H4 (cell line): ENCODE measurements at regions not wholly inside any gene's neighbourhood (a gene's known extent, or its start where the extent isn't known, plus 50 kb on each side); places are given as distances from the start of the nearest gene placed in this dataset.
"Not testable (repeated sequence)": the region's sequence is repeated elsewhere in the genome, so short reads cannot be mapped to it uniquely, and the experiment has no call there.

Experiments used
- DNase-seq: peaks from one replicate; pipeline ENCODE4 v3.0.0-alpha.2; 2015; ENCODE audit warnings: low spot score

DNA sequence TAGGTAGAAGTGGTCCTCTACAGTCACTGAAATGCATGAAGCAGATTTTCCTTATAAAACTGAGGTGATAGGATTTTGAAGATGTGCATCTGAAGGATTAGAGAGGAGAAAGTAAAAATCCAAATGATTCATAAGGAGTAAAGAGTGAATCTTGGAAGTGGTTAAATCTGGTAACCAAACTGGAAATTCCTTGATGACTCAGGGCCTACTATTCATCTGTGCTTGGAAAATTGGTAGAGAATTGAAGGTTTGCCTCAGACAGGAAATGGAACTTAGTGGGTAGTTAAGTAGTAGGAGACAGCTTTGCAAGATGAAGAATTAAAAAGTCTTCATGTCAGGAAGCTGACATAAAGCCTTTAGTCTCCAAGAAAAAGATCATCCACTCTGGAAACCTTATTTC is 368.9 kb upstream of the CTSO start:
- peak; percentile 40 for DNase-seq

DNA sequence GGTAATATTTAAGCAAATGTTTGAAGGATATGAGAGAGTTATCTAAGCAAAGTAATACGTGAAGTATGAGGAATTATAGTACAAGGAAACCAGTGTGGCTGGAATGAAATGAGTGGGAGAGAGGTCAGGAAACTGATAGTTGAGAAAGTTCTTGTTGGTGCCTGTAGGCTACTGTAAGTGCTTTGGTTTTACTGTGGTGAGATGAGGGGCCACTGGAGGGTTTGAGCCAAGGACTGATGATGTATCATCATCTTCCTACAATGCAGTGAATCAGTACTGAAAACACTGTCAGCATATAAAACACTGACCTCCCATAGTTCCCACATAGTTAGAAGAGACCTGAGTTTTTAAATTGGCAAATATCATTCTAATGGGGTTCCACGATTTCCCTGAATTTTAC is 367.5 kb upstream of the CTSO start:
- peak; percentile 10 for DNase-seq

DNA sequence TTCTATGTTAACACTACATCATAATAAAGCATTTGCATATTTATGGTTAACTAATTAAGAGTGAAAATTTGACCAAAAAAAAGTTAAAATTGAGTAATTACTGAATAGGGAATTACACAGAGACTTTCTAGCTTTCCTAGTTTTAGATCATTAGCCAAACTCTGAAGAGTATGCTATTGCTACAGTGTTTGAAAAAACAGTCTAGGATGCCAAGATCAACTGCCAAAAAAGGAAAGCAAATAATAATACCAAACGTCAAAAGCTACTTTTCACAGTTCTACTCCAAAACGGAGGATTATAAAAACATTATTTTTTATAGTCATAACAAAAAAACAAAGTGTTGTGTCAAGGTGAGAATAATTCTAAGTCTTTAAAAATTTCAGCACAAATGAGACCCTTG is 359.8 kb upstream of the CTSO start:
- no peak for DNase-seq

DNA sequence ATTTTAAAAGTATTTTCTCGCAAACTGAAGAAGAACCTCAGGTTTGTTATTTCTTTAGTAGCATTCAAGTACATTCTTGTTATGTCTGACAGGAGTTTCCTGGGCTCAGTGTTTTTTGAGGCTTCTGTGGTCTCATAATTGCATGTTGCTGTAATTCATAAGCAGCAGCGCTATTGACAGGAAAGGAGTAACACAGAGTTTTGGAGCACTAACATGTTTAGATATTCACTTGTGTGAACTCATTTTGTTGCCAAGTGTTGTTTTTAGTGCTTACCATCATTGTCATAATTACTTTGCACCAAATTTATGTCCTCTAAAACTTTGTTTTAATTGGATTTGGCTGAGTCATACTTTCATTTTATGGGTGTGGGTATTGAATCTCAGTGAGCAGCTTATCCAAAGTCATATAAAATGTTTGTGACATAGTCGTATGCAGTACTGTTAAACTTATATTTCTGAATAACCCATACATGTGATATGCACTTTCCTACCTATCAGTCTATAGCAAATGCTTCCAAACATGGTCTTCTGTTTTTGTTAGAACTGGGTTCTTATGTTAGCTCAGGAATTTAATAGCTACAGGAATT is 358.7 kb upstream of the CTSO start:
- DNase-seq: peak; percentile 31

DNA sequence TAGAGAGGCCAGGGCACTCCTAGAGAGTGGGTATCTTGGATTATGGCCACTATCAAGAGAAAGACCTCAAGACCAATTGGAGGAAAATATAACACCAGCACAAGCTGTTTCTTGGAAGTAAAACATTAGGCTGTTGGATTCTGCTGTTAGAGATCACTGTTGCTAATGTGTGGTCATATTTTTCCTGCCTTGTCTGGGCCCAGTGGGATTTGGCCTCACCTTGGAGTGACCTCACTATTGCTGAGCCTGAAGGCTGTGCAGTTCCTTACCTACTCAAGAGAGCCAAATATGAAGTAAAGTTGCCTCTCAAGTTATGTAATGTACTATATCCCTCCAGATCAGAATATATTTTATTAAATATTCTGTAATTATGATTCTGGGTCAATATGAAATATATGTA is 355.4 kb upstream of the CTSO start:
- DNase-seq: no peak

DNA sequence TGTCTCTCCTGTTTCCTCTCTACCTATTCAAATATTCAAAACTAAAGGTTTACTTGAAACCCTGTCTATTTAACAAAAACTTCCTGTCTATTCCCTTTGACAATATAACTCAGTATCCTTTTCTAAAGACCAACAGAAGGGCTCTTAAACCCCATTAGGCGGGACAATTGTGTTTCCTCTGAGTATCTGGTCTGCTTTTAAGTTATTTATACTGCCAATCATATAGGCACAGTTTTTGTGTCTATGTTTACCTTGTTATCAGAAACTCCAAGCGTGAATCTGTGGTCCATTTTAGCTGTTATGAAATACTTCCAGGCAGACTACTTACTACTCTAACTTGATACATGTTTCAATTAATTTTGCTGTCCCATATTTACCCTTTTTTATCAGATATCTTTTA is 350.0 kb upstream of the CTSO start:
- no peak for DNase-seq

DNA sequence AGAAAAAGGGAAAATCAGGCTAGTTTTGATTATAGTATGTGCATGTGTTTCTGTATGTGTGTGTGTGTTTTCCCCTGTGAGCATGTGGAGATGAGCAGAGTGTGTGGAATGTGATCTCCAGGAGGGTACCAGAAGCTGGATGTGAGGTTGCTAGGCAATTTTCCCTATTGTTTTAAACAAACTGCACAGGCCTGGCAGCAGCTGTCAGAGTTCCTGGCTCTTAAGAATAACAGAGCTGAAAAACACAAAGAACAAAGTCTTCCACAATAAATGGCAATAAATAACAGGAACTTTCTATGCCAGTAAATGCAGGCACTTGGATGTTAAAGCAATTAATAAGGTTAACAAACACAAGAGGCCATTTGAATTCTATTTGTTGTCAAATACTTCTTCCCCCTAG is 344.6 kb upstream of the CTSO start:
- no peak for DNase-seq

DNA sequence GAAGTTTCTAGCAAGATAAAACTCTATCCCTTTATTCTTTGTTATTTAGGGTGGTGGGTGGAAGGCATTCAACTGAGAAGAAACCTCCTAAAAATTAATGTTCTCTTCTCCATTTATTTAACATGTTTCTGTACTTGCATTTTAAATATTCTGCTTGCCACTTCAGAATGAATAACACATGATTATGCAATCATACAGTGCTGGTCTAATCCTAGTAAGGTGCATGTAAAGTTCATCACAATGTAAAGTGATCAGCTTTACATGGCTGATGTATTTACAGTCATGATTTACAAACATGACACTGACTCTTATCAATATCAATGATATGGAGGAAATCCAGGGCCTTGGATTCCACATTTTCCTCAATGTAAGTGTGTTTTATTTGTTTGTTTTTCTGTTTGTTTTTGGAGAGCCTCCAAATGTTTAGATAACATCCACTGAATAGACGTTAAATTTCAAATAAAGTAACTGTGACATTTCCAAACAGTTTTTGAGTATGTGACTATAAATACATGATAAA is 342.1 kb upstream of the CTSO start:
- no peak for DNase-seq

DNA sequence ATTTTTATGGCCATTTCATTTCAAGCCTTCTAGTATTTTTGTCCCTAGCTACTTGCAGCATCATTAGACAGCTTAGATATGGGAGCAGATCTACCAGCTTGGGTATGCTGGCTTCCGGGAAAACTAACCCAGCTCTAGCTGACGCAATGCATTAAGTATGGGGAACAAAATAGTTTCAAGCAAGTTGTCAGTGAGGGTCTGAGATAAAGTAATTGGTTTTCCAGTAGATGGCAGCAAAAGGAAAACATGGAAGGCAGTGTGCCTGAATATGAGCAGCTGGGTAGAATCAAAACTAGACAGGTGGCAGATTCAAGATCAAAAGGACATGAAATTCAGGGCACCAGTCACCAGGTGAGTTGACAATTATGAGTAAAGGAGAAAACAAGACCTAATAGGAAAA is 340.9 kb upstream of the CTSO start:
- DNase-seq: peak; percentile 88

DNA sequence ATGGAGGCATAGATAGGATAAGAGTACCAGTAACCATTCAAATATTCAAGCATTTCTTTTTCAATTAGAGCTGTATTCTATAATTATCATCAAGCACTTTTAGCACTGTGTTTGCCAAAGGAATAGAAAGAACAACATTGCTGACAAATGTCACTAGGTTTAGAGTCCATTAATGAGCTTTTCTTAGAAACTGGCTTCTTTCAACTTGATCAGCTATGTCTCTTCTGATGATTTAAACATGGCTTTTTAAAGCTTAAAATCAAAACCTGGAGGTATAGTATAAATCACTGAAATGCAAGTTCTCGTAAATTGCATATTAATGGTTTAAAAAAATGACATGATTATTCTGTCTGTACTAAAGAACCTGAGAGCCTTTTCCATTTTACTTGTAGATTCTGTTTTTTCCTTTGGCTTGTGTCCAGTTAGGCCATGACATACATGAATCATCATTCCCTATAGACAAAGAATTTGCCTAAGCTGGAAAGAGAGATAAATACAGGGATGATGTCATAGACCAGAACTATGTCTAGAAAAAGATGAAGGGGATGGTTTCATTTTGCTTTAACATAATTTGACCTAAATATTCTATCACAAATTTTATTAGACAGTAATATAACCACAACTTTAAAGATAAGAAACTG is 340.1 kb upstream of the CTSO start:
- DNase-seq: peak; percentile 54

DNA sequence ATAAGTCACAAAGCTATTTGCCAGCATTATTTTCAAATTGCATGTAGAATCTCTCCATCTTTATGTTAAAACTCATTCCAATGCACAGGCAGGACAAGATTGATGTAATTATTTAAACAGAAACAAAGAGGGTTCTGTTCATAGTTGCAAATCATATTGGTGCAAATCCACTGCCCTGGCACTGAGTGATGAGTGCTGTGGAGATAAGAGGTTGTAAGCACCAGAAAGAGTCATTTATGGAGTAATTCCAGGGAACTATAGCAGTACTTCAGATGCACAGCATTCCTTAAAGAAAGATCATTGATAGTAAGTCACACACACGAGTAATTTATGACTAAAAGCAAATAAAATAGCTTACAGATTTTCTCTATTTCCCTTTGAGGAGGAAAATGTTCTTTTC is 337.7 kb upstream of the CTSO start:
- DNase-seq: no peak

DNA sequence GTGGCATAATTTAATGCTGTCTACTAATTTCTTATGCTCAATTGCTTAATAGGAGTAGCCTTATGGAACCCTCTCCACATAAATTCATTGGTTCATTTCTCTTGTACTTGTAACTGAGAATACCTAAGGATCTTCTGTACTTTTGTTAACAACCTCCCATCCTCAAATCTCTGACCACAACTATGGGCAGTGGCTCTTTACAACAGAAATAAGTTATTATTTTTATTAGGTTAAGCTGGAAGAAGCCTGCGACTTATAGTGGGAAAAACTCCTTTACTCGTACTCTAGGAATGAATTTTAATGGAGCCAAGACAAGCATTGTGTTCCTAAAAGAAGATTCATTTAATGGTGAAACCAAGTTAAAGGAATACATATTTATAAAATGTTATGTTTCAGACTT is 337.1 kb upstream of the CTSO start:
- no peak for DNase-seq

DNA sequence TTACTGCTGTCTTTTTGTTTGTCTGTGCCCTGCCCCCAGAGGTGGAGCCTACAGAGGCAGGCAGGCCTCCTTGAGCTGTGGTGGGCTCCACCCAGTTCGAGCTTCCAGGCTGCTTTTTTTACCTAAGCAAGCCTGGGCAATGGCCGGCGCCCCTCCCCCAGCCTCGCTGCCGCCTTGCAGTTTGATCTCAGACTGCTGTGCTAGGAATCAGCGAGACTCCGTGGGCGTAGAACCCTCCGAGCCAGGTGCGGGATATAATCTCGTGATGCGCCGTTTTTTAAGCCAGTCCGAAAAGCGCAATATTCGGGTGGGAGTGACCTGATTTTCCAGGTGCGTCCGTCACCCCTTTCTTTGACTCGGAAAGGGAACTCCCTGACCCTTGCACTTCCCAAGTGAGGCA is 336.4 kb upstream of the CTSO start:
- not testable (repeated sequence) for DNase-seq

DNA sequence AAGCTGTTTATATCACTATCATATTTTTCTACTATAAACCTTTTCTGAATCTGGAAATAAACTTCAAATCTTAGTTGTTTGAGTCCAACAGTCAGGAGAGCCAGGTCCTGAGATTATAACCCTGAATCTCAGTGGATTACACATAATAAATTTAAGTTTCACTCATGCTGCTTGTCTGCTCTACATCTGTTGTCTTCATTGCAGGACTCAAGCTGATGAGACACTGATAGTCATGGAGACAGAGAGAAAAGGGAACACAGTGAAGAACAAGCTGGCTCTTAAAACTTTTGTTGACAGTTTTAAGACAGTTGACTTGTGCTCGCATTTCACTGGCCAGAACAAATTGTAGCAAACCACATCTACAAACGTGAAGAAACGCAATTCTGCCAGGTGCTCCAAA is 327.0 kb upstream of the CTSO start:
- no peak for DNase-seq

DNA sequence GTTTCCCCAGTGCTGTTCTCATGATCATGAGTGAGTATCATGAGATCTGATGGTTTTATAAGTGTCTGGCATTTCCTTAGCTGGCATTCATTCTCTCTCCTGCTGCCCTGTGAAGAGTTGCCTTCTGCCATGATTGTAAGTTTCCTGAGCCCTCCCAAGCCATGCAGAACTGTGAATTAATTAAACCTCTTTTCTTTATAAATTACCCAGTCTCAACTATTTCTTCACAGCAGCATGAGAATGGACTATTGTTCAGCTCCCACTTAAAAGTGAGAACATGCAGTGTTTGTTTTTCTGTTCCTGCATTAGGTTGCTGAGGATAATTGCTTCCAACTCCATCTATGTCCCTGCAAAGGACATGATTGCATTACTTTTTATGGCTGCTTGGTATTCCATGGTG is 311.7 kb upstream of the CTSO start:
- no peak for DNase-seq

DNA sequence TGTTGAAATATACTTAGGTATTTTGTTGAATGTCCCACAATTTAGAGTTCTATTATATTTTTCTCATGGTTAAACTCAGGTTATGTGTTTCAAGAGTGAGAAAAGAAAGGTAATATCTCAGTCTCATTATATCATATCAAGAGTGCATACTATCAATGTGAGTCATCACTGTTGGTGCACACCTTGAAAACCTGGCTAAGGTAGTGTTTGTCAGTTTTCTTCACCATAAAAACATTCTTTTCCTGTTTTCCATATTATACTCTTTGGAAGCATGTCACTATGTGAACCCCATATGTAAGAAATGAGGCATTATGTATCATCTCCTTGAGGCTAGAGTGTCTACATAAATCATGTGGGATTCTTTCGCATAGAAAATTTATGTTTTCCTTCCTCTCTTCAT is 307.6 kb upstream of the CTSO start:
- no peak for DNase-seq

DNA sequence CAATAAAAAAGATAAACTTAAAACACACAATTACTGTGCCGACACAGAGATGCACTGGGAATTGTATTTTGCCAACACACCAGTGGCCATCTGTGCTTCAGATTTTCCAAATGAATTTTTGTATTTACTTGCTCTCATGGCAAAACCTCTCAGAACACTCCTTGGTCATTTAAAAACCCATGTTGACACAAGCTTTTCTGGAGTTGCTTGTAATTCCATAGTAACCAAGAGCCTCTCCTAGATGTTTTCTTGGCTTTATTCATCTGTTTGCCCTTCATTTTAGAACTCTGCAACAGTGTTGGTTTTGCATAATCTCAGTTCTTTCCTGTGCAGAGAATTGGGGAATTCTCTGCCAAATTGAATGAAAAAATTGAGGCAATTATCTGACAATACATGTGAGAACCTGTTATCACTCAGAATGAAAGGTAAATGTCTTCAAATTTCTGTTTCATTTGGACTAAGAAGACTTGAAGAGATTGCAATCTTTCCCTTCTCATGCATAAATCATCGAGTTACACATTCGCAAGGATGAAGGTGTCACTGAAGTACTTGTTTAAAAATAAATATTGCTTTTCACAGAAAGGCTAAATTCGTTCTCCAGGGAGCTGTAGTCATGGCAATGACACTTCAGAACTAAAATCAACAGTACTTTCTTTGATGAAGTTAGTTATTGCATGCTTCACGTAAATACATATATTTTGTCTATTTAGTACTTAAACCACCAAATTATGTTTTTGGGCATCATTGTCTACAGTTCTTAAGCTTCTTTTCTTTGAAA is 301.8 kb upstream of the CTSO start:
- no peak for DNase-seq

DNA sequence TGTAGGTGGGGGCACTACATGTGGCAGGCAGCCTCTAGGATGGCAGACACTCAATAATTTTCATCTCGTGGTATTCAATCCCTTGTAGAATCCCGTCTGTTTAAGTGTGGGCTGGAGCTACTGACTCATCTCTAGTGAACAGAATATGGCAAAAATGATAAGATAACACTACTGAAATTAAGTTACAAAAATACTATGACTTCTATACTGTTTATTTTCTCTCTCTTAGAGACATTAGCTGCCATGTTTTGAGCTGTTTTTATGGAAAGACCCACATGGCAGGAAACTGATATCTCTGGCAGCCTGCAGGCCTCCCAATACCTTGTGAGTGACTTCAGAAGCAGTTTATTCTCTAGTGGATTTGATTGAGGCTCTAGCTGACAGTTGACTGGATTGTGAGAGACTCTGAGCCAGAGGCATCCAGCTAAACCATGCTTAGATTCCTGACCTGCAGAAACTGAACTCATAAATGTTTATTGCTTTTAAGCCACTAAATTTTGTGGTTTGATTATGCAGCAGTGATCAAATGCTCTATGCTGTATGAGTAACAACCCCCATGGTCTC is 298.8 kb upstream of the CTSO start:
- DNase-seq: peak; percentile 12

DNA sequence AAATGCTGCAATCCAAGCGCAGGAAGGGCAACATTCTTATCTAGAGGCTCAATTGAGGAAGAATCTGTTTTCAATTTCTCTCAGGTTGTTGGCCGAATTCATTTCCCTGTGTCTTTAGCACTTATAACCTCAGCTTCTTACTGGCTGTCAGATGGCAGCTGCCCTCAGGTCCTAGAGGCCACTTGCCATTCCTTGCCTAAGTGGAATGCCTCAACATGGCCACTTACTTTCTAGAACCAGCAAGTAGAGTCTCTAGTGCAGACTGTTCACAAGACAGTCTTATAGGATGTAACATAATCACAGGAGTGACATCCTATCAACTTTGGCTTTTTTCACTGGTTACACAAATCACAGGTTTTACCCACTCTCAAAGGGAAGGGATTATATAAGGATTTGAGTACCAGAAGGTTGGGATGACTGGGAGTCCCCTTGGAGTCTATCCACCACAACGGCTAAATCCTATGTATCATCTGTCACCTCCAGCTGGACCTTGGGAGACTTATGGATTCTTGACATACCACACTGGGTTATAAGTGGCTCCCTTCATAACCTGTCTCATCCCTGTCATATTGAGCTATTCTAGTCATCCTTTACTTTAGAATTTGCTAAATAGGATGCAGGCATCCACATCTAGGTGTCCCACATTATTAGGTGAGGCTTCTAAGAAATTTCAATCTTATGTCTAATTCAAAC is 297.9 kb upstream of the CTSO start:
- no peak for DNase-seq

DNA sequence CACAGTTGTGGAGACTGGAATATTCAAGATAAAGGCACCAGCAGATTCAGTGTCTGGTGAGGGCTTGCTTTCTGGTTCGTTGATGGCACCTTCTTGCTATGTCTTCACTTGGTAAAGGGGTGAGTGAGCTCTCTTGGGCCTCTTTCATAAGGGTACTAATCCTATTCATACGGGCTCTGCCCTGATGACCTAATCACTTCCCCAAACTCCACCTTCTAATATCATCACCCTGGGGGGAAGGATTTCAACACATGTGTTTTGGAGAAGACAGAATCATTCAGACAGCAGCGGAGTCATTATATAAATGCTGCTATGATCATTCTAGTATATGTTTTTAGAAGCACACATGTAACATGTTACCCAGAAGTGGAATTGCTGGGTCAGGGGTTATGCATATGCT is 295.3 kb upstream of the CTSO start:
- no peak for DNase-seq

DNA sequence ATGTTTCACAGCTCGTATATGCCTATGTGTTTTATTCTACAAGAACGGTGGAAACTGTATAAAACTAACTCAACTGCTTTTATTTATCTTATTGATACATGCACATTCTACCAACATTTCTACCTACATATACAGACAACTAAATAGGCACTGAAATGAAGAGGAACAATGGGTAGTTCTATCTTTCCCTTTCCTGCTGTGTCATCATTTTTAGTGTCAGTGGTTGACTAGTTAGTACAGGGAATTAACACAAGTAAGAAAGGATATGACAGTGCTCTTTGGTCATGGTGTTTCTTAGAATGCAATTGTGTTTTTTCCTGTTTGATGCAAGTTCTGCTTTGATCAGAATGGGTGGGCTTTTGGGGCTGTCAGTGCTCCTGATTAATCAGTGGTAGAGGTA is 293.8 kb upstream of the CTSO start:
- no peak for DNase-seq

DNA sequence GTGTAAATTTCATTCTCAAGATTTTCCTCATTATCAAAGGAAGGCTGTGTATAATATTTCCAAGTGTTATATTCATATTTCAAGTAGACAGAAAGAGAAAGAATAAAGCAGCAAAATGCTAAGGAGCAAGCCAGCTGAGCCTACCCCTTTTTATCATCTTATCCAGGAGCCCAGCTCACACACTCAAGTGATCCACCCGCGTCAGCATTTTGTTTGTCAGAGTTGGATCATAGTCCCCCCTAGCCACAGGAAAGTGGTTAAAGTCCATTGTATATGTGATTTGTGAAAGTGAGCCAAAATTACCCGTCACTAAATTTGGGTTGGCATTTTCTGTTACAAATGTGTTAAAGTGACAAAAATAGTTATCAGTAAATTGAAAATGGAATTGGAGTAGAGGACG is 289.3 kb upstream of the CTSO start:
- no peak for DNase-seq
